Adrenal gland (tissue), 5 donors: ENCODE measurements at regions not wholly inside any gene's neighbourhood (a gene's known extent, or its start where the extent isn't known, plus 50 kb on each side); places are given as distances from the start of the nearest gene placed in this dataset.

ENCODE experiments used
- POLR2A ChIP-seq, 2 donors: fragments of 450-650 bp; IDR thresholded peaks; one replicate each; pipeline ENCODE4 v1.6.1; 2017; ENCODE audit warnings: antibody characterized with exemption in 2 of 2, mild to moderate bottlenecking in 2 of 2, moderate library complexity in 1 of 2
- TF ChIP-seq, protein P1 (sequence below), 6 experiments: fragments of 450-650 bp in 4 of 6; fragments of 200-600 bp in 2 of 6; sonication (generic) in 1 of 6; IDR thresholded peaks; 1 replicate in 5 of 6; 2 replicates in 1 of 6; pipeline versions ENCODE4 v1.5.1 to v1.8.0; 2016 to 2021; ENCODE audit warnings: antibody characterized with exemption in 6 of 6, mild to moderate bottlenecking in 2 of 6, moderate library complexity in 1 of 6
- donor health status: DM: no; HTN: no; CAD: no.

GRCh38 chr4:131419147-131419546, 1729.9 kb upstream of the PCDH10 start:
- TF ChIP-seq, protein P1, sequence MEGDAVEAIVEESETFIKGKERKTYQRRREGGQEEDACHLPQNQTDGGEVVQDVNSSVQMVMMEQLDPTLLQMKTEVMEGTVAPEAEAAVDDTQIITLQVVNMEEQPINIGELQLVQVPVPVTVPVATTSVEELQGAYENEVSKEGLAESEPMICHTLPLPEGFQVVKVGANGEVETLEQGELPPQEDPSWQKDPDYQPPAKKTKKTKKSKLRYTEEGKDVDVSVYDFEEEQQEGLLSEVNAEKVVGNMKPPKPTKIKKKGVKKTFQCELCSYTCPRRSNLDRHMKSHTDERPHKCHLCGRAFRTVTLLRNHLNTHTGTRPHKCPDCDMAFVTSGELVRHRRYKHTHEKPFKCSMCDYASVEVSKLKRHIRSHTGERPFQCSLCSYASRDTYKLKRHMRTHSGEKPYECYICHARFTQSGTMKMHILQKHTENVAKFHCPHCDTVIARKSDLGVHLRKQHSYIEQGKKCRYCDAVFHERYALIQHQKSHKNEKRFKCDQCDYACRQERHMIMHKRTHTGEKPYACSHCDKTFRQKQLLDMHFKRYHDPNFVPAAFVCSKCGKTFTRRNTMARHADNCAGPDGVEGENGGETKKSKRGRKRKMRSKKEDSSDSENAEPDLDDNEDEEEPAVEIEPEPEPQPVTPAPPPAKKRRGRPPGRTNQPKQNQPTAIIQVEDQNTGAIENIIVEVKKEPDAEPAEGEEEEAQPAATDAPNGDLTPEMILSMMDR (IDR thresholded peaks at IDR 0.05) = no peak
- TF ChIP-seq POLR2A (IDR thresholded peaks at IDR 0.05) = no peak
